ENCODE measurements at regions not wholly inside any gene's neighbourhood (a gene's known extent, or its start where the extent isn't known, plus 50 kb on each side); places are given as distances from the start of the nearest gene placed in this dataset.

DNA sequence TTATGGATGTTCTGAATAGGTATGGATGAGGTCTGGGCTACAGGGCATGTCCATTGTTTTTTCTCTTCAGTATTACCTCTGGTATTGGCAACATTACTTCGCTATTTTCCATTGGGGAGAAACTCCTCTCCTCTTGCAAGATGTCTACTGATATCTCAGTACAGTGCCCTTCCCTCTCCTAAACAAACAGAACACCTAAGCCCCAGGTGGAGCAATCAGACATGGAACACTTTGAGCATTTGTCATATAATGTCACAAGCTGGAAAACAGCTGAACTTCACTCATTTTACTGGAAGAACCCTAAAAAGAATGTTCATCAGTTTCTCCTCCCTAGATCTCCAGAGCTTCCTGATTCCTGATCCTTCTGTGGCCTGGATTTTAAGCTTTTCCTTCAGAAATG lies 339.8 kb downstream of the FRK start:
- no peaks in the 10 kb centered on the region; the same call in 1 of the 2 replicates for H3K27me3 Mint-ChIP-seq (ENCODE audit: insufficient read depth)
- no peak for DNase-seq
- no peaks in the 10 kb centered on the region for H3K36me3 Mint-ChIP-seq (ENCODE audit: low read depth)
- H3K4me3 Mint-ChIP-seq: no peak overlapping the region
- H3K9me3 Mint-ChIP-seq: peaks cover 21% of the 10 kb centered on the region; the same call in 1 of the 2 replicates
- H3K4me1 Mint-ChIP-seq (ENCODE audit: low read depth): no peaks in the 10 kb centered on the region
- TF ChIP-seq, protein P1, sequence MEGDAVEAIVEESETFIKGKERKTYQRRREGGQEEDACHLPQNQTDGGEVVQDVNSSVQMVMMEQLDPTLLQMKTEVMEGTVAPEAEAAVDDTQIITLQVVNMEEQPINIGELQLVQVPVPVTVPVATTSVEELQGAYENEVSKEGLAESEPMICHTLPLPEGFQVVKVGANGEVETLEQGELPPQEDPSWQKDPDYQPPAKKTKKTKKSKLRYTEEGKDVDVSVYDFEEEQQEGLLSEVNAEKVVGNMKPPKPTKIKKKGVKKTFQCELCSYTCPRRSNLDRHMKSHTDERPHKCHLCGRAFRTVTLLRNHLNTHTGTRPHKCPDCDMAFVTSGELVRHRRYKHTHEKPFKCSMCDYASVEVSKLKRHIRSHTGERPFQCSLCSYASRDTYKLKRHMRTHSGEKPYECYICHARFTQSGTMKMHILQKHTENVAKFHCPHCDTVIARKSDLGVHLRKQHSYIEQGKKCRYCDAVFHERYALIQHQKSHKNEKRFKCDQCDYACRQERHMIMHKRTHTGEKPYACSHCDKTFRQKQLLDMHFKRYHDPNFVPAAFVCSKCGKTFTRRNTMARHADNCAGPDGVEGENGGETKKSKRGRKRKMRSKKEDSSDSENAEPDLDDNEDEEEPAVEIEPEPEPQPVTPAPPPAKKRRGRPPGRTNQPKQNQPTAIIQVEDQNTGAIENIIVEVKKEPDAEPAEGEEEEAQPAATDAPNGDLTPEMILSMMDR (IDR thresholded peaks at IDR 0.05): no peak
- no peak overlapping the region for H3K27ac Mint-ChIP-seq

DNA sequence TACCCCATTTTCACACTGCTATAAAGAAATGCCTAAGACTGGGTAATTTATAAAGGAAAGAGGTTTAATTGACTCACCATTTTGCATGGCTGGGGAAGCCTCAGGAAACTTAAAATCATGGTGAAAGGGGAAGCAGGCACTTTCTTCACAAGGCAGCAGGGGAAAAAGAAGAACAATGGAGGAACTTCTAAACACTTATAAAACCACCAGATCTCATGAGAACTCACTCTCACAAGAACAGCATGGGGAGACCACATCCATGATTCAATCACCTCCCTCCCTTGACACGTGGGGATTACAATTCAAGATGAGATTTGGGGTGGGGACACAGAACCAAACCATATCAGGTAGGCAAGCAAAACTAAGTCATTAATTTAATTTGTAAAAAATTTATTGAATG lies 343.2 kb downstream of the FRK start:
- TF ChIP-seq, protein P1 (IDR thresholded peaks at IDR 0.05): no peak
- H3K4me1 Mint-ChIP-seq (ENCODE audit: low read depth): no peaks in the 10 kb centered on the region
- H3K27me3 Mint-ChIP-seq (ENCODE audit: insufficient read depth): peaks cover 2% of the 10 kb centered on the region; the same call in 1 of the 2 replicates
- H3K9me3 Mint-ChIP-seq: peaks cover 19% of the 10 kb centered on the region
- no peak overlapping the region for H3K27ac Mint-ChIP-seq
- no peak for DNase-seq
- H3K4me3 Mint-ChIP-seq: no peak overlapping the region
- no peaks in the 10 kb centered on the region for H3K36me3 Mint-ChIP-seq (ENCODE audit: low read depth)

DNA sequence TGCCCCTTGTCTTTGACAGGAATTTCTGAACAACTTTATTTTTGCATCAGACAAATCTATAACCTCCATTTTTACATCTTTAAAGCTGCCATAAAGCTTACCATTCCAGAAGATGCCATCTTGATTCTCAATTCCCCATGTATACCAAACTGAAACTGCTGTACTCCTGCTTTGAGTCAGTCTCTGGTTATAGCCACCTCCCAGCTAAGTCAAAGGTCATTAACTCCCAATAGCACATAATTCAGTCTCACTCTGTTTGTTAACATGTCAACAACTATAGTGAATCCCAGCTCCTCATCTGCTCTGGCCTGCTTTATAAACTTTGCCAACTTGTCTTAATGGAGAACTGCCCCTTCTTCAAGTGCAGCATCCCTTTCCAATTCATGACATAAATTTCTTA lies 343.6 kb downstream of the FRK start:
- TF ChIP-seq, protein P1 (IDR thresholded peaks at IDR 0.05): no peak
- peaks cover 2% of the 10 kb centered on the region; the same call in 1 of the 2 replicates for H3K27me3 Mint-ChIP-seq (ENCODE audit: insufficient read depth)
- H3K4me3 Mint-ChIP-seq: no peak overlapping the region
- no peaks in the 10 kb centered on the region for H3K4me1 Mint-ChIP-seq (ENCODE audit: low read depth)
- H3K9me3 Mint-ChIP-seq: peaks cover 18% of the 10 kb centered on the region
- H3K36me3 Mint-ChIP-seq (ENCODE audit: low read depth): no peaks in the 10 kb centered on the region
- H3K27ac Mint-ChIP-seq: no peak overlapping the region
- DNase-seq: no peak

DNA sequence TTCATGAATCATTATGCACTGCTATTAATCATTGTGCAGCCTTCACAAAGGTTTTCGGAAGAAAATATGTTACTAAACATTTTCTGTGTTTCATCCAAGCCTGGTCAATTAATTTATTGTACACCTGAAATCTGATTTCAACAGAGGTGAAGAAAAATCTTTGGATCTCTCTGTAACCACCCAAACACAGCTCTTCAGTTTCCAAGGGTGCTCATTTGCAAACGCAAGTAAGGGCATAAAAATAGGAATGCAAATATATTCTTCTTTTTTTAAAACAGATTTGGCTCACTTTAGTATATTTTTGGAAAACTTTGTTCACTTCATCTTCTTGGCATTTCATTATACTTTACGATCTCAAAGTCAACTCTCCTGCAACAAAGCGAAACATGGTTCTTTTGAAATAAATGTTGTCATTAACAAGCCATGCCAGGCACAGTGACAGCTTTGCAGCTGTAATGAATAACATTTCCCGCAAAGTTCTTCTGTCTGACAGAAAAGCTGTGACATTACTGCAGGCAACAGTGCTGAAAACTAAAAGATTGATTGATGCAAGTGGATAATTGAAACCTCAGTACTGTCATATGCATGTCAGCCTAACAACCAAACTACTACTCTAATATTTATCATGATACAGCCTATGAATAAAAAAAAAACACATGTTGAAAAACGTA lies 348.3 kb downstream of the FRK start:
- no peak overlapping the region for H3K4me3 Mint-ChIP-seq
- H3K36me3 Mint-ChIP-seq (ENCODE audit: low read depth): no peaks in the 10 kb centered on the region
- TF ChIP-seq, protein P1 (IDR thresholded peaks at IDR 0.05): no peak
- no peaks in the 10 kb centered on the region for H3K4me1 Mint-ChIP-seq (ENCODE audit: low read depth)
- DNase-seq: no peak
- no peak overlapping the region for H3K27ac Mint-ChIP-seq
- peaks cover 18% of the 10 kb centered on the region for H3K9me3 Mint-ChIP-seq
- peaks cover 2% of the 10 kb centered on the region; the same call in 1 of the 2 replicates for H3K27me3 Mint-ChIP-seq (ENCODE audit: insufficient read depth)

DNA sequence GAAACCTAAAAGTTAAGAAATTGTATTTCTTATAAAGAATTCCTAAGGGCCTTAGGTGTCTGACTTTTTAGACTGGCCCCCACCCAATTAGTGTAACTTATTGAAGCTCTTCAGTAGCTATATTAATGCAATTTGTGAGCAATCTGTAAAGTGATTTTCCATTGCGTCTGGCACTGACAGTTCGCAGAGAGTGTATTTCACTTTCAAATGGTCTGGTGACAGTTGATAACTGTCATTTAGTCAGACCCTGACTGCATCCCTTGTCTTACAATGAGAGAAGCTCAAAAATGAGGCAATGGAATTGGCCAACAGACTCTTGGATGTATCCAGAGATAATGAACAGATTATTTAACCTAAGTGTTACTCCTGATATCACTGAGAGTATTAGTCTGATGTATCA lies 351.8 kb downstream of the FRK start:
- no peak for DNase-seq
- peaks cover 15% of the 10 kb centered on the region for H3K9me3 Mint-ChIP-seq
- no peak overlapping the region for H3K4me3 Mint-ChIP-seq
- H3K36me3 Mint-ChIP-seq (ENCODE audit: low read depth): no peaks in the 10 kb centered on the region
- H3K27ac Mint-ChIP-seq: no peak overlapping the region
- TF ChIP-seq, protein P1 (IDR thresholded peaks at IDR 0.05): no peak
- no peaks in the 10 kb centered on the region for H3K27me3 Mint-ChIP-seq (ENCODE audit: insufficient read depth)
- H3K4me1 Mint-ChIP-seq (ENCODE audit: low read depth): no peaks in the 10 kb centered on the region

Measured in HFFc6 (cell line).